ENCODE measurements at regions not wholly inside any gene's neighbourhood (a gene's known extent, or its start where the extent isn't known, plus 50 kb on each side); places are given as distances from the start of the nearest gene placed in this dataset.

DNA sequence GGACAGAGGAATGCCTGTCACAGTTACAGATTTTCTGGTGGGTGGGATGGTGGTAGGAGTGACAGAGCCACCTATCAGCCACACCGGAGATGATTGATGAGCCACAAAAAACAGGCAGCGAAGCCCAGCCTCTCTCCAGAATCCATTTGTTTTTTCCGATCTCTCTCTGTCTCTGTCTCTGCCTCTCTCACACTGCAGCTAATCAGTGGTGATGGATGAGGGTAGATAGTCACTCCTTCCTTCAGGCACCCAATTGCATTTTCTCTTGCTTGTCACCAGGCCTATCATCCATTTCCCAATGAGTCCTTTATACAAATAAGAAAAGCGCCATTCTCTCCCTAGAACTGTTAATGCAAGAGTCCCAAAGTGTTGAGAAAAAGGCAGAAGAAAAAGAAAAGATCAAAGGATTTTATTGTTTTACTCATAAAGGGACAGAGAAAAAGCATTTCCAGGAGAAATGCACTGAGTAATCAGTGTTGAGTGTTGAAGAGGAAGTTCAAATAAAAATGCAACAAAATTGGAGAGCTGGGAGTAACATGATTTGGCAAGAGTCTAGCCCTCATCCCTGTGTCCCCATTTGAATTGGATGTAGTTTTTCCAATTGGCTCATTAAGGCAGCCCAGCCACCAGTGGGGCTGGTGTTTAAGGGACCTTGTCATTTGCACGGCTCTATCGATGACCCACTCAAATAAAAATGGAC is 1089.3 kb downstream of the TUSC7 start:
- Histone ChIP-seq H3K27ac (ENCODE audit: low read depth, low read length) (no peak overlapping the region), H3K36me3 (ENCODE audit: control insufficient read depth in 5 of 5, insufficient read depth in 5 of 5, low read length in 5 of 5) (no peaks in the 10 kb centered on the region), H3K27me3 (ENCODE audit: control insufficient read depth in 5 of 5, insufficient read depth in 4 of 5, low read length in 5 of 5) (no peaks in the 10 kb centered on the region), H3K4me1 (ENCODE audit: control insufficient read depth in 5 of 5, insufficient read depth in 5 of 5, low read length in 5 of 5) (no peaks in the 10 kb centered on the region), H3K9ac (ENCODE audit: low read length in 5 of 5) (no peak overlapping the region), H3K4me3 (ENCODE audit: low read depth in 1 of 5, low read length in 5 of 5) (no peak overlapping the region), H3K9me3 (ENCODE audit: control insufficient read depth in 5 of 5, low read length in 5 of 5) (no peaks in the 10 kb centered on the region)

DNA sequence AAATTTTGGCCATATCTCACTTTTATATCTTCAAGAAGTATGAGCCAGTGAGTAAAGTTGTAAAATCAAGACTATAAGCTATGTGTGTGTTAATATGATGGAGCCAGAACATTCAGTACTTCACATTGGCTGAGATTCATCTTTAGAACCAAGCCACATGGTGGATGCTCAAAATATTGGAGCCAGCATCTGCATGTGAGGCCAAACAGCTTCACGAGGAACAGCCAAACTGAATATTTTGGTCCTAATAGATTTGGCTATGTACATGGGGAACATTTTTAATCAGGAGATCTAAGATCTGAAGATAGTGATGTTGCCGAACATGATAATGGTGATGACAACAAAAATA is 1089.8 kb downstream of the TUSC7 start:
- H3K9me3 ChIP-seq (ENCODE audit: control insufficient read depth in 5 of 5, low read length in 5 of 5), result no peaks in the 10 kb centered on the region
- no peak overlapping the region for H3K27ac ChIP-seq (ENCODE audit: low read depth, low read length)
- no peak overlapping the region for H3K4me3 ChIP-seq (ENCODE audit: low read depth in 1 of 5, low read length in 5 of 5)
- no peak overlapping the region for H3K9ac ChIP-seq (ENCODE audit: low read length in 5 of 5)
- no peaks in the 10 kb centered on the region for H3K4me1 ChIP-seq (ENCODE audit: control insufficient read depth in 5 of 5, insufficient read depth in 5 of 5, low read length in 5 of 5)
- no peaks in the 10 kb centered on the region for H3K36me3 ChIP-seq (ENCODE audit: control insufficient read depth in 5 of 5, insufficient read depth in 5 of 5, low read length in 5 of 5)
- H3K27me3 ChIP-seq (ENCODE audit: control insufficient read depth in 5 of 5, insufficient read depth in 4 of 5, low read length in 5 of 5), result no peaks in the 10 kb centered on the region

DNA sequence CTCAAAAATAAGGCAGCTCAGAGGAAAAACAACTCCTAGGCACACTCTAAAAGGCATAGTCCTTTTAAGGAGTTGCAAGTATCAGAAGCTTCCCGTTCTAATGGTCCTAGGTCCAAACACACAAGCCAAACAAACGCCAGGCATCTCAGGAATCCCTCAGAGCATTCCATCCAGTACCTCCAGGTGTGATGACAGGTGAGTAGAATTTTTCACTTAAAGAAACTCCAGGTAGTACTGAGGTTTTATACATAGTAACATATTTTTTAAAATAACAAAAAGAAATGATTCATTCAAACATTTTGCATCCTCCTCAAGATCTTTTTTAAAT is 1092.3 kb downstream of the TUSC7 start:
- no peaks in the 10 kb centered on the region for H3K27me3 ChIP-seq (ENCODE audit: control insufficient read depth in 5 of 5, insufficient read depth in 4 of 5, low read length in 5 of 5)
- H3K4me1 ChIP-seq (ENCODE audit: control insufficient read depth in 5 of 5, insufficient read depth in 5 of 5, low read length in 5 of 5), result no peaks in the 10 kb centered on the region
- H3K9me3 ChIP-seq (ENCODE audit: control insufficient read depth in 5 of 5, low read length in 5 of 5), result no peaks in the 10 kb centered on the region
- no peaks in the 10 kb centered on the region for H3K36me3 ChIP-seq (ENCODE audit: control insufficient read depth in 5 of 5, insufficient read depth in 5 of 5, low read length in 5 of 5)
- H3K4me3 ChIP-seq (ENCODE audit: low read depth in 1 of 5, low read length in 5 of 5), result no peak overlapping the region
- H3K9ac ChIP-seq (ENCODE audit: low read length in 5 of 5), result no peak overlapping the region
- H3K27ac ChIP-seq (ENCODE audit: low read depth, low read length), result no peak overlapping the region

DNA sequence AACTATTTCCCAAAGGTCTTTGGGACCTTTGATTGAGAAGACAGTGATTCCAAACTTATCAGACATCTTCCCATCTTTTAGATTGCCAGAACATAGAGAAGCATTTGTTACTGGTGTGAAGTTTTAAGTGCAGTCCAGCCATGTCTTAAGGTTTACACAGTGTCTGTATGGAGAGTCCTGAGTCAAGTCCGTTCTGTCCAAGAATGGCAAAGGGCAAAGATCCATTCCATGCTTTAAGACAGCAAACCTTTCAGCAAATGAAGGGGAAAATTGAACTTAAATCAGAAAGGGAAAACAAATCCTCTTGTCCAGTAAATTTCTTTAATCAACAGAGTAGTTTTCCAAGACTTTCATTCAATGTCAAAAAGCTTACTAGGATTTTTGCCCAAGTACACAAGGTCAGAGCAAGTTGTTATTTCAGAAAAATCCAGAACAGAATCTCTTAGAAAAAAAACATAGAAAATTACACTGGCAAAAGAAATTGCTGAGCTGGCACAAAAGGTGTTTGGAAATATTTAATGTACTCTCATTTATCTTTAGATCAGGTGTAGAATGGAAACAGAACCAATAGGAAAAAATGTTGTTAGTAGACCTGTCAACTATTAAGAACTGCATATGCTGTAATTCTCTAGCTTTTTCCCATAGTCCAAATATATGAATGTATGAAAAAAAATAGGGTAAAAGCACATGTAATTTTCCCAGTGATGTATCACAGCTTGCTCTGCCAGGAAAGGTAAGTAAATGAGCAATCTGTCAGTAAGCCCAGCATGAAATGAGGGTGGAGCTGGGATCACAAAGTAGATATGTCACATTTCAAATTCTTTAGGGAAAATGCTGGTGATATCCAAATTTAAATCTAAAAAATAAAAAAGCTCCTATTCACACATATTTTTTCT is 1099.9 kb downstream of the TUSC7 start:
- H3K27ac ChIP-seq (ENCODE audit: low read depth, low read length), result no peak overlapping the region
- H3K4me3 ChIP-seq (ENCODE audit: low read depth in 1 of 5, low read length in 5 of 5), result no peak overlapping the region
- no peaks in the 10 kb centered on the region for H3K9me3 ChIP-seq (ENCODE audit: control insufficient read depth in 5 of 5, low read length in 5 of 5)
- no peaks in the 10 kb centered on the region for H3K36me3 ChIP-seq (ENCODE audit: control insufficient read depth in 5 of 5, insufficient read depth in 5 of 5, low read length in 5 of 5)
- no peak overlapping the region for H3K9ac ChIP-seq (ENCODE audit: low read length in 5 of 5)
- peaks cover 0 to 5% (median 0%) of the 10 kb centered on the region in 5 donors for H3K4me1 ChIP-seq (ENCODE audit: control insufficient read depth in 5 of 5, insufficient read depth in 5 of 5, low read length in 5 of 5)
- no peaks in the 10 kb centered on the region for H3K27me3 ChIP-seq (ENCODE audit: control insufficient read depth in 5 of 5, insufficient read depth in 4 of 5, low read length in 5 of 5)

DNA sequence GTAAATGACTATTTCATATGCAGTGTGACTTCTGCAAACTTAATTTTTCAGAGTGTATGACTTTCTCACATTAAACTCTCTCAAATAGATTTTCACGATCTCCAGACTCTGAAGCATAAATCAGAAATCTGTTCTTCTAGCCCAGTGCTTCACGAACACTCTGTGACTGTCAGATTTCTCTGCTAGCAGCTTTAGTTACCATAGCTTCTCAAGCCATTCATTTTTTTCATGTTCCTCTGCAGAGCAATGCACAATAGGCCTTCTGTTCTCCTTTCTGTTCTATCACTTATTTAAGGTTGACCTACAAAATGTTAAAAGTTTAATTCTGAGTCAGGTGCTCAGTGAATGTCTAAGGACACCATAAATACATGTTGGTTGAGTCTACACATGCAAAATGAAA is 1102.2 kb downstream of the TUSC7 start:
- Histone ChIP-seq H3K4me1 (ENCODE audit: control insufficient read depth in 5 of 5, insufficient read depth in 5 of 5, low read length in 5 of 5) (peaks cover 0 to 9% (median 0%) of the 10 kb centered on the region in 5 donors), H3K9me3 (ENCODE audit: control insufficient read depth in 5 of 5, low read length in 5 of 5) (no peaks in the 10 kb centered on the region), H3K27me3 (ENCODE audit: control insufficient read depth in 5 of 5, insufficient read depth in 4 of 5, low read length in 5 of 5) (no peaks in the 10 kb centered on the region), H3K36me3 (ENCODE audit: control insufficient read depth in 5 of 5, insufficient read depth in 5 of 5, low read length in 5 of 5) (no peaks in the 10 kb centered on the region), H3K9ac (ENCODE audit: low read length in 5 of 5) (no peak overlapping the region), H3K27ac (ENCODE audit: low read depth, low read length) (no peak overlapping the region), H3K4me3 (ENCODE audit: low read depth in 1 of 5, low read length in 5 of 5) (no peak overlapping the region)

DNA sequence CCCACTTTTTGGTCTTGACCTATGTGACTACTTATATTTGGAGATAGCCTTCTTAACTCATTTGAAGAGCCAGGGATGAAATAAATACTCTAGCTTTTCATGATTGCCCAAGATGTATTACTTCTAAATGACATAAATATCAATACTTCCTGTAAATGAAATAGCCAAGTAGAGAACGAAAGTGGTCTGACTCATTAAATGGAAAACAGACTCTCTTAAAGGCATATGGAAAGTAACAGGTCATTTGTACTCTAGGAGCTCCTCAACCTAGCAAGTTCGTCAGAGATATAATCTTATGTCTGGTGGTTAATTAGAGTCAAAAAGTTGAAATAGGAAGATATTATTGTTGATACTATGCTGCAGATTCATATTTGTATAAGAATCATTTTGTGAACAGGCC is 1105.4 kb downstream of the TUSC7 start:
- Histone ChIP-seq H3K36me3 (ENCODE audit: control insufficient read depth in 5 of 5, insufficient read depth in 5 of 5, low read length in 5 of 5) (no peaks in the 10 kb centered on the region), H3K9me3 (ENCODE audit: control insufficient read depth in 5 of 5, low read length in 5 of 5) (no peaks in the 10 kb centered on the region), H3K4me1 (ENCODE audit: control insufficient read depth in 5 of 5, insufficient read depth in 5 of 5, low read length in 5 of 5) (peaks cover 0 to 6% (median 0%) of the 10 kb centered on the region in 5 donors), H3K4me3 (ENCODE audit: low read depth in 1 of 5, low read length in 5 of 5) (no peak overlapping the region), H3K27me3 (ENCODE audit: control insufficient read depth in 5 of 5, insufficient read depth in 4 of 5, low read length in 5 of 5) (no peaks in the 10 kb centered on the region), H3K9ac (ENCODE audit: low read length in 5 of 5) (no peak overlapping the region), H3K27ac (ENCODE audit: low read depth, low read length) (no peak overlapping the region)

DNA sequence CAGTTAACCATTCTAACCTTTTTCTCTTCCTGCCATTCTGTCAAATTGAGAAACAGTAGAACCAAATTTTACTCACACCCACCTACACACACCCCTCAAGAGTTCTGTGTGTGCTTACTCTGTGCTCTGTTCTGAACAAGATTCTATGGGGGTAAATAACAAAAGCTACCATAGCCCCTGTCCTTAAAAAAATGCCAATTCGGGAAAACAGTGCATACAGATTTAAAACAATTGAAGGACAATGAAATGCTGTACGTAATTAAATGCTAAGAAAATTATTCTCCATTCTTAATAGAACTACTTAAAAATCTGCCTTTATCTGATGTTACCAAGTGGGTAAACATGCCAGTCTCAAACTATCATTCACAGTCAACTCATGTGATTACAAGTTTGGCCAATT is 1107.5 kb downstream of the TUSC7 start:
- Histone ChIP-seq H3K36me3 (ENCODE audit: control insufficient read depth in 5 of 5, insufficient read depth in 5 of 5, low read length in 5 of 5) (no peaks in the 10 kb centered on the region), H3K9me3 (ENCODE audit: control insufficient read depth in 5 of 5, low read length in 5 of 5) (no peaks in the 10 kb centered on the region)

DNA sequence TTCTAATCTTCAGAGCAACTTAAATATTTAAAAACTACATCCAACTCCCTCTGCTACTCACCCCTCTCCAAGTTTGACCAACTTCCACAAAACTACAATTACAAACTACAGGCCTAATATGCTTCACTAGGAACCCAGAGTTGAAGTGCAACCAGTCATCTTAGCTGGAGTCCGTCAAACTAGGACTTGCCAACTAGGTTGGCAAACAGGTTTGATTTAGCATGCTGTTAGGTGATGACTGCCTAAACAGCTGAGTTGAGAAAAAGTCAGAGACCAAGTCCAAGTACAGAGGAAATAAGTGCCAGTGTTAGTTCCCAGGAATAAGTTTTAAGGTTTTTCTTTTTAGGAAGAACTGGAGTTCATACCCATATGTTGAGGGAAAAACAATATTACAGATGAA is 1109.0 kb downstream of the TUSC7 start:
- no peak overlapping the region for H3K27ac ChIP-seq (ENCODE audit: low read depth, low read length)
- H3K4me3 ChIP-seq (ENCODE audit: low read depth in 1 of 5, low read length in 5 of 5), result no peak overlapping the region
- H3K4me1 ChIP-seq (ENCODE audit: control insufficient read depth in 5 of 5, insufficient read depth in 5 of 5, low read length in 5 of 5), result peaks cover 0 to 6% (median 0%) of the 10 kb centered on the region in 5 donors
- H3K9me3 ChIP-seq (ENCODE audit: control insufficient read depth in 5 of 5, low read length in 5 of 5), result no peaks in the 10 kb centered on the region
- no peaks in the 10 kb centered on the region for H3K27me3 ChIP-seq (ENCODE audit: control insufficient read depth in 5 of 5, insufficient read depth in 4 of 5, low read length in 5 of 5)
- no peaks in the 10 kb centered on the region for H3K36me3 ChIP-seq (ENCODE audit: control insufficient read depth in 5 of 5, insufficient read depth in 5 of 5, low read length in 5 of 5)
- H3K9ac ChIP-seq (ENCODE audit: low read length in 5 of 5), result no peak overlapping the region

More for the DNA sequence above, 1107.5 kb downstream of the TUSC7 start:
- no peaks in the 10 kb centered on the region for H3K27me3 ChIP-seq (ENCODE audit: control insufficient read depth in 5 of 5, insufficient read depth in 4 of 5, low read length in 5 of 5)
- no peak overlapping the region for H3K27ac ChIP-seq (ENCODE audit: low read depth, low read length)
- H3K9ac ChIP-seq (ENCODE audit: low read length in 5 of 5), result no peak overlapping the region
- peaks cover 0 to 6% (median 0%) of the 10 kb centered on the region in 5 donors for H3K4me1 ChIP-seq (ENCODE audit: control insufficient read depth in 5 of 5, insufficient read depth in 5 of 5, low read length in 5 of 5)
- H3K4me3 ChIP-seq (ENCODE audit: low read depth in 1 of 5, low read length in 5 of 5), result no peak overlapping the region

DNA sequence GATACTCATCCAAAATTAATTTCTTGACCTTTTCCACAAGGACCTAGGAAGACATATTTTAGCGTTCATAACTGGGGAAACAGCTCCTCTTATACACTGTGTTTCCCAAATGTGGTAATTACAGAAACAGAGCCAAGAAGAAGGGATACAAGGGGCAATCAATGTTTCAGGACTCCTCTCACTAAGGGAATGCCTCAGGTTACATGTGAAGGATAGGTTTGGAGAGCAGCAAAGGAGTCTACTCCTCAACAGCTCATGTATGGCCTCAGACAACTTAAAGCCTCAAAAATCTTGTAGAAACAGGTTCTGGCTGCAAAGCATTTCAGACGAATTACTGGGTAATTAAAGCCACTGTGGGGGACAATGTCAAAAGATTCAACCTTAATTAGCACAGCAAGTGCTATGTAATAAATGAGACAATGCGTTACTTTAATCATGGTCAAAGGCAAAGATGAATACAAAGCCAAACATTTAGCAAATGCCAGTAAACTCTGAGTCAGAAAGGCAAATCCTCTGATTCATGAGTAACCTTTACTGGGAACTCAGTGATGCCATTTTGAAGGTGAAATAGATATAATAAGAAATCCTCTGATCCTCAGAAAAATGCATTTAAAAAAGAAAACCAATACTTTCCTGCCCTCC is 1111.2 kb downstream of the TUSC7 start:
- no peaks in the 10 kb centered on the region for H3K36me3 ChIP-seq (ENCODE audit: control insufficient read depth in 5 of 5, insufficient read depth in 5 of 5, low read length in 5 of 5)
- H3K27ac ChIP-seq (ENCODE audit: low read depth, low read length), result no peak overlapping the region
- H3K9ac ChIP-seq (ENCODE audit: low read length in 5 of 5), result no peak overlapping the region
- H3K9me3 ChIP-seq (ENCODE audit: control insufficient read depth in 5 of 5, low read length in 5 of 5), result no peaks in the 10 kb centered on the region
- H3K4me1 ChIP-seq (ENCODE audit: control insufficient read depth in 5 of 5, insufficient read depth in 5 of 5, low read length in 5 of 5), result no peaks in the 10 kb centered on the region
- no peaks in the 10 kb centered on the region for H3K27me3 ChIP-seq (ENCODE audit: control insufficient read depth in 5 of 5, insufficient read depth in 4 of 5, low read length in 5 of 5)
- H3K4me3 ChIP-seq (ENCODE audit: low read depth in 1 of 5, low read length in 5 of 5), result no peak overlapping the region

DNA sequence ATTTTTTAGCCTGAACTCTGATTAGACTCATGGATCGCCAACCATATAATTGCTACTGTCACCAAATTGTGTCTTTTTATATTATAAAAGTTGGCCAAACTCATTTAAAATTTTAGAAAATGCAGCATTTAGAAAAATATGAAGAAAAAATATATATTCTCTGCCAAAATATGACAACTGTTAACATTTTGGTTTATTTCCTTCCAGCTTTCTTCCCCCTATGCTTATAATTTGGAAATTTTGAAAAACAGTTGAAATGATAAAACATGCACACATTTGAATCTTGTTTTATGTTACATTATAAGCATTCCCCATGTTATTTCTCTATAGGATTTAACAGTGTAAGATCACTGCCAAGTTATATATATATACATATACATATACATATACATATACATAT is 1112.8 kb downstream of the TUSC7 start:
- Histone ChIP-seq H3K36me3 (ENCODE audit: control insufficient read depth in 5 of 5, insufficient read depth in 5 of 5, low read length in 5 of 5) (no peaks in the 10 kb centered on the region), H3K4me1 (ENCODE audit: control insufficient read depth in 5 of 5, insufficient read depth in 5 of 5, low read length in 5 of 5) (no peaks in the 10 kb centered on the region)

More for the DNA sequence above, 1112.8 kb downstream of the TUSC7 start:
- Histone ChIP-seq H3K9me3 (ENCODE audit: control insufficient read depth in 5 of 5, low read length in 5 of 5) (no peaks in the 10 kb centered on the region), H3K27ac (ENCODE audit: low read depth, low read length) (no peak overlapping the region), H3K27me3 (ENCODE audit: control insufficient read depth in 5 of 5, insufficient read depth in 4 of 5, low read length in 5 of 5) (no peaks in the 10 kb centered on the region), H3K4me3 (ENCODE audit: low read depth in 1 of 5, low read length in 5 of 5) (no peak overlapping the region), H3K9ac (ENCODE audit: low read length in 5 of 5) (no peak overlapping the region)

All from subcutaneous abdominal adipose tissue (tissue), 5 donors.